Activated T-helper 1 cell treated with anti-CD3 and anti-CD28 coated beads, Interleukin-2, amount 50 U/mL, for 16 hours (primary cell): ENCODE measurements at regions not wholly inside any gene's neighbourhood (a gene's known extent, or its start where the extent isn't known, plus 50 kb on each side); places are given as distances from the start of the nearest gene placed in this dataset.

Experiments used
- DNase-seq, 2 donors: peaks; one replicate each; pipeline ENCODE4 v3.0.0-alpha.2; 2020; ENCODE audit warnings: low read depth in 1 of 2, low spot score in 1 of 2

DNA sequence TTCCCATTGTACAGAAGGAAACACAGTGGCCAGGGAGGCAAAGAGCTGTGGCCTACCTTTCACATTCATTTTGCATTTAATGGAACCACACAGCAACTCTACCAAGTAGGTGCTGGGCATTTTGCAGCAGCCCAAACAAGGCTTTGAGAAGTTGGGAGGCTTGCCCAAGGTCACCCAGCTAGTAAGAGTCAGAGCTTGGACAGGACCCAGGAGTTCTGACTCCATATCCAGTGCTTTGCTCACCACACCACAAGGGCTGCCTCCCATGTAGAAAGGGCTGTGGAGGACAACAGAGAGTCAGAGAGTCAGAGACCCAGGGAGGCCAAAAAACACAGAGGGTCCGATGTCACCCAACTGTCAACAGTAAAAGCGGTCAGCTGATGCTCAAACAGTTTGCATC is 400.2 kb downstream of the BCL11B start:
- no peak for DNase-seq

- no peak for DNase-seq
Measured at GRCh38 chr14:98877065-98877464, 394.9 kb downstream of the BCL11B start.

DNA sequence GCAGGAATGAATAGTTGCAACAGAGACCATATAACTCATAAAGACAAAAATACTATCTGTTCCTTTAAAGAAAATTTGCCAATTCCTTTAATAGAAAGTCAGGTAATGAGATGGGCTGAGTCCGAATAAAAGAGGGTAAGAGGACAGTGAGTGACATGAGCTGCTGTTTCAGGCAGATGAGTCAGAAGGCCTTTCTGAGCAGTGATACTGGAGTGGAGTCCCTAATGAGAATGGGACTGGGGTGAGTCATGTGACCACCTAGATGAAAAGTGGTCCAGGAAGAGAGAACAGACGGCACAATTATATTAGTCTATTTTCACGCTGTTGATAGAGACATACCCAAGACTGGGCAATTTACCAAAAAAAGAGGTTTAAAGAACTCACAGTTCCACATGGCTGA is 393.7 kb downstream of the BCL11B start:
- no peak for DNase-seq

- DNase-seq = no peak
Measured at GRCh38 chr14:98886982-98887381, 385.0 kb downstream of the BCL11B start.

DNA sequence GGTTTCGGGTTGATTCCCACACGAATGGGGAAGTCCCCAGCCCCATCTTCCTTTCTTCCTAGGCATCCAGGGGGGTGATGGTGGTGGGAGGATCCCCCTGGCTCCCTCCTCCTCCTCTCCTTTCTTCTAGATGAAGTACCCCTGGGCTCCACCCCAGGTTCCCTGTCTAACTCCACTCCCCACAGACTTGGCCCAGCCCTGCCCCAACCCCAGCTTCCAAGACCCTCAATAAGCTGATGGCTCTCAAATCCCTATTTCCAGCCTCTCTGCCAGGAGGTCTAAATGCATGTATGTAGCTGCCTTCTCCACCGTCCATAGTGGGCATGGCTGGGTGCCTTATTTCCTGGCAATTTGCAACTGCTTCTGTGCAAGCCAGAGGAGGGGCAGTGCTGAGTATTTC is 383.7 kb downstream of the BCL11B start:
- DNase-seq = no peak

- DNase-seq = no peak
Measured at GRCh38 chr14:98888927-98889835, 382.8 kb downstream of the BCL11B start.

DNA sequence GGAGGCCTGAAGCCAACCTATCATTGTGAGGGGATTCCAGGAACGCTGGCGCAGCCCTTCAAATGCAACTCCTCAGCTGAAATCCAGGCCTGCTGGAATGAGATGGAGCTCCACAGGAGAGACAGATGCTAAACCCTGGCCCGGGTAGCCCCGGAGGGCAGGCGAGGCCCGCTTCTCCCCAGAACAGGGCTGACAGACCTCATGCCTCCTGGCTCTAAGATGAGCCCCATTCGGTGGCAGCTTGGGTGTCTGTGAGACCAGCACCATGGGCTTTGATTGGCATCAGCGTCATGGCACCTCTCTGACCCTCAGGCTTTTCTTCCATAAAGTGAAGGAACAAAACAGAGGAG is 382.2 kb downstream of the BCL11B start:
- no peak for DNase-seq

GRCh38 chr14:98890556-98891340 is 381.2 kb downstream of the BCL11B start:
- DNase-seq = no peak

DNA sequence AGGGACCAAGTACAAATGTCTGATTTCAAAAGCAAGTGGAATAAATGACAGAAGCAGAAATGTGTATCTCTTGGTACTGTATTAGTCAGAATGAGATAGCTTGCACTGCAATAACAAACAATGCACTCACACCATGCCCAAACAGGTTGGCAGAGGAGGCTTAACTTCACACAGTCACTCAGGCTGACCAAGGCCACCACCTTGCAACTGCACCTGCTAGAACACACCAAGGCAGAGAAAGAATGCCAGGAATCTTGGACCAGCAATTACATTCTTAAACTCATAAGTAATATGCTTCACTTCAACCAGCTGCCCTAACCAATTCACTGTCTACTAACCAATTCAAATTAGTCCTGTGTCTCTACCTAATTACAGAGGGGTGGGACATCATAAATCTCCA is 378.3 kb downstream of the BCL11B start:
- no peak for DNase-seq

DNA sequence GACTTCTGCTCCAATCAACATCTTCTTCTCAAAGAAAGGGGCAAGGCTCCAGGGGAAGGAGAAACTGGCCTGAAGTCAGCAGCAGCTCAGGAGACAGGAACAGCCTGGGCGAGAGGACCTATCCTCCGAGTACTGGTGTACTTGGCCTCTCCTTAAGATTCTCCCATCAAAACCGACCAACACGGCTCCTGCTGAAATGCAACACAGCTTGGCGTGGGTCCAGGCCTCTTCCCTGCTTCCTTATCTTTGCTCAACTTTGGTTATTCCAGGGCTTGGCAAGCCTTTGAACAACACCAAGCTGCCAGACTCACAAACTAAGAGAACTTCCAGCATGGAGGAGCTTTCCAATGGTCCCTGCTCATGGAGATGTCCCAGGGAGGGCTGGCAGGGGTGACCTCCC is 377.4 kb downstream of the BCL11B start:
- DNase-seq = no peak

- DNase-seq = no peak
Measured at GRCh38 chr14:98896449-98896848, 375.5 kb downstream of the BCL11B start.

DNA sequence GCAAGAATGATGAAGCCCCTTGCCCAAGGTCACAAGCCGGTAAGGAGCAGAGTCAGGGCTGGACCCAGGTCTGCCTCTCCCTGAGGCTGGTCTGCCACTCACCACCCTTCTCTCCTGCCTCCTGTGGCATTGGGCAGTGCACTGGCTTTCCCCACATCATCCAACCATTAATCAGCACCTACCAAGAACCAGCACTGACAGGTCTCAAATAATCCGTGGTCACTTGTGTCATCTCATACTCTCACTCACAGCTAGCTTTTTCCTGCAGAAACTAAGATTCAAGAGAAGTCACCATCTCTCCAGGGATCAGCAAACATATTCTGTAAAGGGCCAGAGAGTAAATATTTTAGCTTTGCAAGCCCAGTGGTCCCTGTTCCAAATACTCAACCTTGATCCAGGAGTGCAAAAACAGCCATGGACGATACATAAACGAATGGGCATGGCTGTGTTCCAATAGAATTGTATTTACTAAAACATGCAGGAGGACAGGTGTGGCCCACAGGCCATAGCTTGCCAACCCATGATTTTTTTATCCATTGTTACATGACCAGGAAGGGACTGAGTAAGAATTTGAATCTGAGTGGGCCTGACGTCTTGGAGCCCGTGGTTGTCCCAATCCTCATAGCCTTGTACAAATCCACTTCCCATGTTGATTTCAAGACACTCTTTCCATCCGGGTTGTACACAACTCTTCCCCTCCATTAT is 374.2 kb downstream of the BCL11B start:
- DNase-seq = no peak

GRCh38 chr14:98899441-98899840 is 372.6 kb downstream of the BCL11B start:
- no peak for DNase-seq

DNA sequence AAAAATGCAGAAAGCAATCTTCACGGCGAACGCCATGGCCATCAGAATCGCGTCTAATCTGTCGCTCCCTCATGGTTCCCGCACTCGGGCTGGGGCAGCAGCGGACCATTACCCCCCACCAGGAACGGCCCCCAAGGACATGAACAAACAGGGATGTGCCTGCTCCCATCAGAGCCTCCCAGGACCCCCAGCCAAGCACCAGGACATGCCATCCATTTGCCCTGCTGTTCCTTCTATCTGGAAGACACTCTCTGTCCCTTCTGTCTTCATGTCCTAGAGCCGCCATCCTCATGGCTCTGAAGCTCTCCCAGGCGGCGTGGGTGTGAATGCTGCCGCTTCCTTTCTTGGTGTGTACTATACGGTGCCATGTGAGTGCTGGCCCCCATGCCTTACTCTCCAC is 371.8 kb downstream of the BCL11B start:
- no peak for DNase-seq

- DNase-seq = no peak
Measured at GRCh38 chr14:98900798-98901197, 371.2 kb downstream of the BCL11B start.

GRCh38 chr14:98901511-98902205 is 370.3 kb downstream of the BCL11B start:
- DNase-seq = no peak

DNA sequence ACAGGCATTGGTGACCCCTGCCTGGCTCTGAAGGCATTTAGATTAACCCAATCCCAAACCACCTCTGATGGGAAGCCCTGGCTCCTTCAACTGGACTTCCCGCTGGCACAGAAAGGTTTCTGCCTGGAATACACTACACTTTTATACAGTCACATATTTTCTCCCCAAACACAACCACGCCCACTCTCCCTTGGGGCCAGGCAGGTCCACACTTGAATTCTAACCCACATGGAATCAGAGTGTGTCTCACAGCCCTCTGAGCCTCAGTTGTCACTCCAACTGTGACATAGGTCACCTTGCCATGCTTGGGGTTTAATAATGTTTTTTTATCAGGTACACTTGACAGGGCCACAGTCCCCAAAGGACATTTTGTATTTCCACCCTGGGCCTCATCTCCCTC is 368.6 kb downstream of the BCL11B start:
- DNase-seq = no peak

DNA sequence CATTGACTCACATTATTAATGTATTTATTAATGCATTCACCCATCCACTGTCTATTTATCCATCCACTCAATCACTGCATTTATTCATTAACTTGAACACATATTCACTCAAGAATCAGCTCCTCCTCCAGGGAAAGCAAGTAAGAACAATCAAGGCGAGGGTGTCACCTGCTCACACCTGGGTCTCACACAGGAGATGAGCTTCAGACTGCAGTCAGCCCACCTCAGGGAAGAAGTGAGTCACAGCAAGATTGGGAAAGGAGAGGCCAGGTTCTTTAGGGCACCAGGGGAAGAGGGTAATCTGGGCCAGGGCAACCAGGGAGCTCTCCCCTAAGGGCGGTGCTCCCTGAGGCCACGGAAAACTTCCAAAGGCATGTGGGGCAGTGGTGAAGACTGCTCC is 367.3 kb downstream of the BCL11B start:
- DNase-seq = no peak

DNA sequence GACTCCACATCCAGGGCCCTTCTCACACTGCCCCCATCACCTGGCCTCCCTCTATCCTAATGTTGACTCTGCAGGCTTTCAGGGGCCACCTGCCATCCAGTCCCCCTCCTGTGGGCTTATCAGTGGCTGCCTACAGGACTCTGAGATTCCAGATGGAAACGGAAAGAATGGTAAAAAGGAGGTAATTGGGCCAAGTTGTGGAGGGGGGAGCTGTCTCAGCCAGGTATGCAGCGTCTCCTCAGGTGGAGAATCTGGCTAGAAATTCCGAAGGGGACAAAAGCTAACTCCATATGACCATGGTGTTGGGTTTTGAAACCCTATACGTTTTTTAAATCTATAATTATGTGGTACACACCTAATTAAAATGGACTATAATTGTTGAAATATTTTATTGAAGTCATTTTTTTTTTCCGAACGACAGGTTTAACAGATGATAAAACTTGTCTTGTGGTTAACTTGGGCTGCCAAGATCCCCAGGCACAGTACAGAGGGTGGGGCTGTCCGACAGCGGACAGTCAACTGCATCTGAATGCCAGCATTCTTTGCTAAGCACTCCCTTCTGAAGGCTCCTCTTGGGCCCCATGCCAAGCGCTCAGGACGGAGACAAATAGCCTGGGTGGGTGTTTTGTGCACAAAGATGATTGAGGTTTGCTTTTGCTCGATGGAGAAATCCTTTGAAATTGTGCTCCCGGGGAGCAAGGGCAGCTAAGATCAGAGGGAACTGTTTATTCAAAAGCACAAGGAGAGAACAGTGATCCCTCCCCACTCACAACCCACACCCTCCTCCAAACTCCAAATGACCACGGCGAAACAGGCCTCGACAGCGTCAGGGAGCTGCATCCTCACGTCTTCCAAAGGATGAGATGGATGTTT is 365.6 kb downstream of the BCL11B start:
- DNase-seq = no peak

DNA sequence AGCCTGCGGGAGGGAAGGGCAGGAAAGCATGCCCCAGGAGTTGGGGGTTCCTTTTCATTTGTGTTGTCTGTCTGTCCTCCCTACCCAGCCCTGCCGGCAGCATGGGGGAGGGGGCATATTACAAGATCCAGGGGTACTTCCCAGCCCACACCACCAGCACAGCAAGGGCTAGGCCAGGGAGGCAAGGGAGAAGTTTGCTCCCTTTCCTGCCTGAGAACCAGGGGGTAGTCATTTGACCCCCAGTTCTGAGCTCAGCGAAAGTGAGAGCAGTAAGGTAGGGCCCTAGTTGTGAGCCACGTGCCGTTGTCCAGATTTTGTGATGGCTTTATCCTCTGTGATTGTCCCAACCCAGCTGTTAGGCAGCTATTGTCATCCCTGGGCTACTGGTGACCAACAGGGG is 364.7 kb downstream of the BCL11B start:
- no peak for DNase-seq
